MCF 10A (cell line): ENCODE measurements at regions not wholly inside any gene's neighbourhood (a gene's known extent, or its start where the extent isn't known, plus 50 kb on each side); places are given as distances from the start of the nearest gene placed in this dataset.
A peak's percentile ranks its signal among the peaks of the same experiment; 100 is the strongest.

Experiments
- BruUV-seq: library from RNA; stranded (reverse); fragments of 400-500 nt; replicated peaks from 2 replicates; lab custom pipeline; 2021; lab: Mats Ljungman, UMichigan
- CTCF ChIA-PET: fragments of 300-600 bp; sonication (Branson Sonifier 250); formaldehyde crosslinking; extraction: SDS; loops from one replicate; lab custom pipeline; 2021; ENCODE audit warnings: antibody characterized with exemption, inconsistent platforms; lab: Yijun Ruan, JAX
- POLR2A ChIA-PET: fragments of 300-600, 350-650 bp; sonication (Branson Sonifier 250); formaldehyde crosslinking; extraction: SDS; loops from one replicate; lab custom pipeline; 2020; ENCODE audit warnings: antibody characterized with exemption, inconsistent platforms; lab: Yijun Ruan, JAX
- DNase-seq: peaks from one replicate; pipeline ENCODE4 v3.0.0-alpha.2; 2018; ENCODE audit not compliant: unreplicated experiment
- H3K27ac Mint-ChIP-seq: one replicate; pipeline ENCODE4 v1.8.0; 2022; ENCODE audit warnings: mild to moderate bottlenecking, low read depth, mixed read lengths; ENCODE audit not compliant: unreplicated experiment
- H3K27me3 Mint-ChIP-seq: one replicate; pipeline ENCODE4 v1.8.0; 2022; ENCODE audit warnings: mixed read lengths; ENCODE audit not compliant: insufficient read depth, unreplicated experiment
- H3K36me3 Mint-ChIP-seq: one replicate; pipeline ENCODE4 v1.8.0; 2022; ENCODE audit warnings: mild to moderate bottlenecking, moderate library complexity, mixed read lengths; ENCODE audit not compliant: insufficient read depth, unreplicated experiment
- H3K4me1 Mint-ChIP-seq: one replicate; pipeline ENCODE4 v1.8.0; 2022; ENCODE audit warnings: mixed read lengths; ENCODE audit not compliant: insufficient read depth, unreplicated experiment
- H3K4me3 Mint-ChIP-seq: one replicate; pipeline ENCODE4 v1.8.0; 2022; ENCODE audit warnings: mild to moderate bottlenecking, moderate library complexity, mixed read lengths; ENCODE audit not compliant: unreplicated experiment
- H3K9me3 Mint-ChIP-seq: one replicate; pipeline ENCODE4 v1.8.0; 2022; ENCODE audit warnings: mixed read lengths; ENCODE audit not compliant: unreplicated experiment
- CTCF ChIP-seq: fragments of 200-600 bp; IDR thresholded peaks from one replicate; pipeline ENCODE4 v1.8.0; 2022; ENCODE audit warnings: antibody characterized with exemption, mild to moderate bottlenecking; ENCODE audit not compliant: unreplicated experiment
- intact Hi-C: fragments of 100-400 bp; cut with micrococcal nuclease; formaldehyde crosslinking; loops from 2 replicates; pipeline ENCODE4 v1.14.1; 2022

- BruUV-seq: no TSS peak
- H3K36me3 Mint-ChIP-seq: no peaks in the 10 kb centered on the region
- H3K4me3 Mint-ChIP-seq: no peak overlapping the region
- H3K4me1 Mint-ChIP-seq: no peaks in the 10 kb centered on the region
- DNase-seq: no peak
- H3K27me3 Mint-ChIP-seq: no peaks in the 10 kb centered on the region
- no peak overlapping the region for H3K27ac Mint-ChIP-seq
- ChIA-PET POLR2A (interaction anchor here (0.6 to 1.7 kb wide), 2 partner anchors 13 to 24 kb away, joined by 4 to 5 read pairs; no protein-coding TSS in a partner anchor), CTCF (interaction anchor here (0.7 to 0.8 kb wide), 2 partner anchors 367 to 550 kb away, joined by 3 to 4 read pairs; no protein-coding TSS in a partner anchor)
- intact Hi-C loops: no loop called here
- no peaks in the 10 kb centered on the region for H3K9me3 Mint-ChIP-seq
- no peak for TF ChIP-seq CTCF
Observed at GRCh38 chr2:12167525-12168317, 421.3 kb downstream of the LPIN1 start.

DNA sequence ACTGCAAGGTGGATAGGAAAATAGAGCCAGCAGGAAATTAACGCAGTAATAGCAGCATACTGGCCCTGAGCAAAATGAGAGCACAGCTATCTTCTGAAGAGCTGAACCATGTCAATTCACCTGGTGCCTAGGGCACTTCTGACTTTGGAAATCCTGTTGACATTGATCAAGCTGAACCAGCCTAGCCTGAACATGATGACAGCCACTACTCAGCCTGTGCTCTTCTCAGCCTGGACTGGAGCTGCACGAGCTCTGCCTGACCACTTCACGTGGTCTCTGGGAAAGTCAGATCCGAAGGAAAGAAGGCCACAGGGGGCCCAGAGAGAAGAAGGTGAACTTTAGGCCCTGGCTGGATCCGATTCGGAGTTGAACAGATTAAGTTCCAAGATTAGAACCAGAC, 421.9 kb downstream of the LPIN1 start:
- ChIA-PET CTCF (interaction anchor here (0.7 kb wide), 1 partner anchor 366 kb away, joined by 3 read pairs; no protein-coding TSS in a partner anchor), POLR2A (interaction anchor here (1.7 kb wide), 1 partner anchor 12 kb away, joined by 5 read pairs; no protein-coding TSS in a partner anchor)
- Mint-ChIP-seq H3K36me3 (no peaks in the 10 kb centered on the region), H3K9me3 (no peaks in the 10 kb centered on the region), H3K4me1 (no peaks in the 10 kb centered on the region), H3K27me3 (no peaks in the 10 kb centered on the region), H3K27ac (no peak overlapping the region), H3K4me3 (no peak overlapping the region)
- intact Hi-C loops: no loop called here
- DNase-seq: no peak
- no peak for TF ChIP-seq CTCF
- no TSS peak for BruUV-seq

GRCh38 chr2:12168791-12169388, 422.5 kb downstream of the LPIN1 start:
- no peaks in the 10 kb centered on the region for H3K4me1 Mint-ChIP-seq
- no TSS peak for BruUV-seq
- TF ChIP-seq CTCF: no peak
- no peaks in the 10 kb centered on the region for H3K36me3 Mint-ChIP-seq
- intact Hi-C loops: no loop called here
- H3K9me3 Mint-ChIP-seq: no peaks in the 10 kb centered on the region
- no peak overlapping the region for H3K4me3 Mint-ChIP-seq
- ChIA-PET POLR2A (interaction anchor here (1.0 to 1.7 kb wide), 2 partner anchors 12 to 14 kb away, joined by 5 read pairs; no protein-coding TSS in a partner anchor), CTCF (interaction anchor here (1.2 kb wide), 1 partner anchor 72 kb away, joined by 3 read pairs; no protein-coding TSS in a partner anchor)
- H3K27ac Mint-ChIP-seq: no peak overlapping the region
- H3K27me3 Mint-ChIP-seq: no peaks in the 10 kb centered on the region
- DNase-seq: peak; percentile 3

DNA sequence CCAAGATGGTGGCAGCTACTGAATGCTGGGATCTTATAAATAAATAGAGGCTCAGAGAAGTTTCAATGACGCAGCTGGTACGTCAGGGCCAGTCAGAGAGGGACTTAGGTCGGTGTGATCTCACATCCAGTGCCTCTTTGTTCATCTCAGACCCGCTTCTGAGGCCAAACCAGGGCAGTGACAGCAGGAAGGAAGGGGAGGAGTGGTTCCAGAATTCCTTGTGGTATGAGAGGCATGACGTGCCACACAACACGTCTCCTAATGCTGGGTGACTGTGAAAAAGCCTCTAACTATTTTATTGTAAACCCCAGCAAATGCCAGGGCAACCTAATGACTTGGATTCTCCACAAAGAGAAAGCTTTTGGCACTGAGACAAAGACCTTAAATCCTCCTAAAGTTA, 423.3 kb downstream of the LPIN1 start:
- CTCF ChIA-PET: interaction anchor here (0.6 to 1.2 kb wide), 3 partner anchors 31 to 138 kb away, joined by 3 to 4 read pairs (median 4); no protein-coding TSS in a partner anchor

More for the DNA sequence above, 423.3 kb downstream of the LPIN1 start:
- no peaks in the 10 kb centered on the region for H3K9me3 Mint-ChIP-seq
- intact Hi-C loops: loop anchor here (5.0 kb wide), 1 partner anchor 838 kb away; no protein-coding TSS in a partner anchor
- H3K4me1 Mint-ChIP-seq: no peaks in the 10 kb centered on the region
- TF ChIP-seq CTCF: no peak
- no peak overlapping the region for H3K27ac Mint-ChIP-seq
- H3K27me3 Mint-ChIP-seq: no peaks in the 10 kb centered on the region
- no TSS peak for BruUV-seq
- no peak overlapping the region for H3K4me3 Mint-ChIP-seq
- DNase-seq: no peak
- no peaks in the 10 kb centered on the region for H3K36me3 Mint-ChIP-seq
- POLR2A ChIA-PET: interaction anchor here (0.6 to 1.7 kb wide), 4 partner anchors 11 to 64 kb away, joined by 3 to 5 read pairs (median 4); no protein-coding TSS in a partner anchor
